Endothelial cell of umbilical vein (primary cell): ENCODE measurements at regions not wholly inside any gene's neighbourhood (a gene's known extent, or its start where the extent isn't known, plus 50 kb on each side); places are given as distances from the start of the nearest gene placed in this dataset.

Experiments used
- EZH2 ChIP-seq: IDR thresholded peaks from 2 replicates; pipeline ENCODE4 v1.6.1; 2012; ENCODE audit warnings: borderline replicate concordance, low read depth, mild to moderate bottlenecking, moderate library complexity, low read length, inconsistent platforms; ENCODE audit not compliant: severe bottlenecking
- FOS ChIP-seq: IDR thresholded peaks from 2 replicates; pipeline ENCODE4 v1.6.1; 2011; ENCODE audit warnings: mild to moderate bottlenecking, low read length, moderate library complexity, borderline replicate concordance; ENCODE audit not compliant: insufficient read depth
- GATA2 ChIP-seq: IDR thresholded peaks from 2 replicates; pipeline ENCODE4 v1.7.0; 2011; ENCODE audit warnings: low read depth, mild to moderate bottlenecking, moderate library complexity, mixed read lengths, low read length; ENCODE audit not compliant: insufficient read length, insufficient read depth
- MYC ChIP-seq: IDR thresholded peaks from one replicate; pipeline ENCODE4 v1.6.1; 2011; ENCODE audit warnings: mild to moderate bottlenecking, low read depth, low read length
- POLR2A ChIP-seq: IDR thresholded peaks from 2 replicates; pipeline ENCODE4 v1.6.1; 2012; ENCODE audit warnings: low read depth, mild to moderate bottlenecking, control low read depth, low read length
- POLR2AphosphoS5 ChIP-seq: IDR thresholded peaks from 2 replicates; pipeline ENCODE4 v1.6.1; 2012; ENCODE audit warnings: low read depth, mild to moderate bottlenecking, control low read depth, low read length, moderate library complexity; ENCODE audit not compliant: insufficient read depth
- TF ChIP-seq, protein P1 (sequence below), 2 donors: IDR thresholded peaks; 1 replicate in 1 of 2; 2 replicates in 1 of 2; pipeline ENCODE4 v1.5.1; 2011; ENCODE audit warnings: low read length in 2 of 2, mild to moderate bottlenecking in 2 of 2, moderate library complexity in 2 of 2, control low read depth in 1 of 2, inconsistent platforms in 1 of 2, low read depth in 1 of 2; ENCODE audit not compliant: insufficient read depth in 1 of 2; ENCODE audit errors: extremely low read depth in 1 of 2
- TF ChIP-seq, protein P2 (sequence below): IDR thresholded peaks from 2 replicates; pipeline ENCODE4 v1.6.1; 2011; ENCODE audit not compliant: insufficient read depth, insufficient read length

DNA sequence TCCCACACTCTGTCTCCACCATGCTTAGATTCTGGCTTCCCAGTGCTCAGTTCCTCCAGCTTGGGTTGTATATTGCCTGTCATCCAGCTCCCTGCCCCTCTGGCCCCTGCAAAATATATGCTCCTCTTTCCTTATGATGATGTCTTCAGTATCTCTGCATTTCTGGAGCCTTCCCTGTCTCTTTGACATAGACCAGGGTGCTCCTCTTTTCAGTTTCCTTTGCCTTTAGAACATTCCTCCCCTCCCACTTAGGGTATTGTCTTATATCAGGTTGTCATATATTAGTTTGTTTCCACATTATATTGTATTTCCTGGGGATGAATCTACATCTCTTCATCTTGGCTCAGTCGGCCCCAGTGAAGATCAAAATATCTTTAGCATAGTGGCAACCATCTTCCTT, 526.4 kb downstream of the MID1IP1 start:
- TF ChIP-seq, protein P1, sequence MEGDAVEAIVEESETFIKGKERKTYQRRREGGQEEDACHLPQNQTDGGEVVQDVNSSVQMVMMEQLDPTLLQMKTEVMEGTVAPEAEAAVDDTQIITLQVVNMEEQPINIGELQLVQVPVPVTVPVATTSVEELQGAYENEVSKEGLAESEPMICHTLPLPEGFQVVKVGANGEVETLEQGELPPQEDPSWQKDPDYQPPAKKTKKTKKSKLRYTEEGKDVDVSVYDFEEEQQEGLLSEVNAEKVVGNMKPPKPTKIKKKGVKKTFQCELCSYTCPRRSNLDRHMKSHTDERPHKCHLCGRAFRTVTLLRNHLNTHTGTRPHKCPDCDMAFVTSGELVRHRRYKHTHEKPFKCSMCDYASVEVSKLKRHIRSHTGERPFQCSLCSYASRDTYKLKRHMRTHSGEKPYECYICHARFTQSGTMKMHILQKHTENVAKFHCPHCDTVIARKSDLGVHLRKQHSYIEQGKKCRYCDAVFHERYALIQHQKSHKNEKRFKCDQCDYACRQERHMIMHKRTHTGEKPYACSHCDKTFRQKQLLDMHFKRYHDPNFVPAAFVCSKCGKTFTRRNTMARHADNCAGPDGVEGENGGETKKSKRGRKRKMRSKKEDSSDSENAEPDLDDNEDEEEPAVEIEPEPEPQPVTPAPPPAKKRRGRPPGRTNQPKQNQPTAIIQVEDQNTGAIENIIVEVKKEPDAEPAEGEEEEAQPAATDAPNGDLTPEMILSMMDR (IDR thresholded peaks at IDR 0.05; ENCODE audit: extremely low read depth in 1 of 2, insufficient read depth in 1 of 2, low read depth in 1 of 2, low read length in 2 of 2) = no peak
- TF ChIP-seq, protein P2, sequence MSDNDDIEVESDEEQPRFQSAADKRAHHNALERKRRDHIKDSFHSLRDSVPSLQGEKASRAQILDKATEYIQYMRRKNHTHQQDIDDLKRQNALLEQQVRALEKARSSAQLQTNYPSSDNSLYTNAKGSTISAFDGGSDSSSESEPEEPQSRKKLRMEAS = no peak
- no peak for TF ChIP-seq MYC
- no peak for TF ChIP-seq POLR2A
- no peak for TF ChIP-seq EZH2
- no peak for TF ChIP-seq POLR2AphosphoS5
- no peak for TF ChIP-seq FOS
- no peak for TF ChIP-seq GATA2
